Pancreas (tissue), 10 donors: ENCODE measurements at regions not wholly inside any gene's neighbourhood (a gene's known extent, or its start where the extent isn't known, plus 50 kb on each side); places are given as distances from the start of the nearest gene placed in this dataset.
A peak's percentile ranks its signal among the peaks of the same experiment; 100 is the strongest.

Experiments used
- ATAC-seq, 4 donors: fragments of 200-7000 bp; cut with Tn5 transposase; one replicate each; pipeline versions ENCODE4 v1.8.0 to v1.9.1; 2020; ENCODE audit warnings: mild to moderate bottlenecking in 4 of 4, moderate library complexity in 4 of 4
- DNase-seq, 6 donors: peaks; one replicate each; pipeline ENCODE4 v3.0.0-alpha.2; 2020
- FAIRE-seq: peaks from 2 replicates; lab custom pipeline; 2012; peaks lifted over from hg19 to GRCh38; lab: Jason Lieb, UNC
- H3K27ac ChIP-seq, 4 donors: fragments of 200-600 bp; sonication (generic); 1 replicate in 3 of 4; 2 replicates in 1 of 4; pipeline versions ENCODE4 v1.5.0 to v1.8.0; 2020
- H3K27me3 ChIP-seq, 4 donors: fragments of 200-600 bp; one replicate each; pipeline ENCODE4 v1.8.0; 2021
- H3K36me3 ChIP-seq, 3 donors: fragments of 200-600 bp; sonication (generic) in 1 of 3; one replicate each; pipeline versions ENCODE4 v1.5.0 to v1.8.0; 2020 to 2021
- H3K4me1 ChIP-seq, 3 donors: fragments of 200-600 bp; one replicate each; pipeline ENCODE4 v1.8.0; 2021
- H3K4me3 ChIP-seq, 4 donors: fragments of 200-600 bp; sonication (generic) in 2 of 4; one replicate each; pipeline versions ENCODE4 v1.5.0 to v1.8.0; 2020 to 2021
- H3K9me3 ChIP-seq, 4 donors: fragments of 200-600 bp; one replicate each; pipeline ENCODE4 v1.8.0; 2021
- CTCF ChIP-seq, 4 donors: fragments of 200-600 bp; sonication (generic) in 3 of 4; IDR thresholded peaks; one replicate each; pipeline versions ENCODE4 v1.5.0 to v1.8.0; 2021; ENCODE audit warnings: antibody characterized with exemption in 4 of 4
- WGBS, 2 donors: extraction: QIAGEN DNeasy Blood & Tissue Kit; methylation state at CpG; one replicate each; pipeline ENCODE4 v1.1.7; 2013; 5-methylcytosine and 5-hydroxymethylcytosine counted together
- intact Hi-C, 3 donors: fragments of 100-400 bp; cut with DNase I; formaldehyde crosslinking; loops; one replicate each; pipeline versions ENCODE4 v1.11.1 to v1.14.2; 2022
- donor health status: healthy with polysubstance abuse.
- donor health status: DM: no; HTN: no; CAD: no; lungs with moderate emphysema.
- donor health status: DM: no; HTN: no; CAD: no.
- donor health status: control.
- donor health status: control.
- donor health status: Bipolar disorder and iron deficiency.
- donor health status: DM: yes; HTN: yes; CAD: no.
- donor health status: DM: no; HTN: no; CAD: no.
- donor health status: DM: no; HTN: no; CAD: no.
- donor health status: DM: yes; HTN: yes; CAD: no.

GRCh38 chr1:30286241-30286987, 437.0 kb downstream of the MATN1 start:
- FAIRE-seq, result no peak
- Histone ChIP-seq H3K27me3 (peaks cover 0 to 4% (median 0%) of the 10 kb centered on the region in 4 donors), H3K9me3 (no peaks in the 10 kb centered on the region), H3K4me3 (no peak overlapping the region), H3K36me3 (no peaks in the 10 kb centered on the region), H3K4me1 (no peaks in the 10 kb centered on the region), H3K27ac (no peak overlapping the region)
- no peak for ATAC-seq
- no peak for TF ChIP-seq CTCF (IDR thresholded peaks at IDR 0.05)
- WGBS, 2 donors, result 68 to 70% methylated on average over 13 of the region's 13 CpGs
- intact Hi-C loops, result no loop called here
- DNase-seq, result peak in 1 of 6 donors; percentile 13

- no peaks in the 10 kb centered on the region for H3K36me3 ChIP-seq
- DNase-seq (no peak), ATAC-seq (no peak), FAIRE-seq (no peak)
- no peak for TF ChIP-seq CTCF (IDR thresholded peaks at IDR 0.05)
- WGBS, 2 donors, result 75 to 85% methylated on average over 12 of the region's 12 CpGs
- no peak overlapping the region for H3K4me3 ChIP-seq
- no peaks in the 10 kb centered on the region for H3K9me3 ChIP-seq
- intact Hi-C loops, result no loop called here
- no peaks in the 10 kb centered on the region for H3K4me1 ChIP-seq
- H3K27me3 ChIP-seq, result no peaks in the 10 kb centered on the region
- H3K27ac ChIP-seq, result no peak overlapping the region
These were observed 437.9 kb downstream of the MATN1 start for GRCh38 chr1:30285501-30285932.

- FAIRE-seq (no peak), ATAC-seq (no peak), DNase-seq (no peak)
- Histone ChIP-seq H3K36me3 (no peaks in the 10 kb centered on the region), H3K4me1 (no peaks in the 10 kb centered on the region), H3K9me3 (no peaks in the 10 kb centered on the region), H3K27ac (no peak overlapping the region), H3K27me3 (no peaks in the 10 kb centered on the region), H3K4me3 (no peak overlapping the region)
- WGBS, 2 donors, result 70 to 87% methylated on average over 17 of the region's 17 CpGs
- TF ChIP-seq CTCF (IDR thresholded peaks at IDR 0.05), result no peak
- intact Hi-C loops, result no loop called here
These were observed 438.5 kb downstream of the MATN1 start for GRCh38 chr1:30284728-30285475.

GRCh38 chr1:30284226-30284625, 439.2 kb downstream of the MATN1 start:
- FAIRE-seq (no peak), DNase-seq (no peak), ATAC-seq (no peak)
- no peak for TF ChIP-seq CTCF (IDR thresholded peaks at IDR 0.05)
- intact Hi-C loops, result no loop called here
- WGBS, 2 donors, result 66% methylated on average over 4 of the region's 4 CpGs
- Histone ChIP-seq H3K27me3 (no peaks in the 10 kb centered on the region), H3K27ac (no peak overlapping the region), H3K9me3 (no peaks in the 10 kb centered on the region), H3K36me3 (no peaks in the 10 kb centered on the region), H3K4me3 (no peak overlapping the region), H3K4me1 (no peaks in the 10 kb centered on the region)
